HG03095 (cell line): ENCODE measurements at regions not wholly inside any gene's neighbourhood (a gene's known extent, or its start where the extent isn't known, plus 50 kb on each side); places are given as distances from the start of the nearest gene placed in this dataset.

Source experiments
- ATAC-seq: cut with Tn5 transposase; IDR thresholded peaks from one replicate; pipeline ENCODE4 v1.9.1; 2021; ENCODE audit warnings: moderate library complexity; ENCODE audit not compliant: unreplicated experiment

DNA sequence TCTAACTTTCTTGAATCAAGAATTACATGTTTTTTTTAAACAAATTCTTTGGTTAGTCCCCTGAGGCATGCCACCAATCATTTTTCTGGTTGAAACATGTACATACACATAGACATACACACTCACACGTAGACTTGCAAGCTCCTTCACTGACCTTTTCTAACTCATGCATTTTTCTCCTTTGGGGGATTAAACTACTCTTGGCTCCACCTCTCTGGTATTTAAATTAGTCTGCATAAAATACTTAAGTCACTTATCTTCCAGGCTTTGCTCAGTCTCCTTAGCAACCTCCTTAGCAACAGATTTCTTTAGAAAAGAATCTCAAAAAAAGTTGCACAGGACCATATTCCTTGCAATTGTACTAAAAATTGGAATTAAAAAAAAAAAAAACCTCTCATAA, 440.9 kb upstream of the LRRC7 start:
- no peak for ATAC-seq

DNA sequence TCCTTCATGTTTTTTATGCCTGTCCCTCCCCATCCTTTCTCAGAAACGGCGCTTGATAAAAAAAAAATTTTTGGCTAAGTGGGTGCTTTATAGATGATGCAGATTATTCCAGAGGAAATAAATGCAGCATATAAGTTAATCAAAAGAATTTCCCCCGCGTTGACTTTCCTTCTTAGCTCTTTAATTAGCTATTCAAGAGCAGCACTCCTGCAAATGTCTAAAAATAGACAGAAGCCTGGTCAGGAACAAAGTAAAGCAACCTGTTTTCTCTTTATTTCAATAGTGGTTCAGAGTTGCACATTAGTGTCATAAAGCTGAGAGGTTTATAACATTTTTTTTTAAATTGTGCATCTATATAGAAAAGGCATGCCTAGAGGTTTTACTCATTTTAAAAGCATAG, 439.5 kb upstream of the LRRC7 start:
- ATAC-seq: no peak

DNA sequence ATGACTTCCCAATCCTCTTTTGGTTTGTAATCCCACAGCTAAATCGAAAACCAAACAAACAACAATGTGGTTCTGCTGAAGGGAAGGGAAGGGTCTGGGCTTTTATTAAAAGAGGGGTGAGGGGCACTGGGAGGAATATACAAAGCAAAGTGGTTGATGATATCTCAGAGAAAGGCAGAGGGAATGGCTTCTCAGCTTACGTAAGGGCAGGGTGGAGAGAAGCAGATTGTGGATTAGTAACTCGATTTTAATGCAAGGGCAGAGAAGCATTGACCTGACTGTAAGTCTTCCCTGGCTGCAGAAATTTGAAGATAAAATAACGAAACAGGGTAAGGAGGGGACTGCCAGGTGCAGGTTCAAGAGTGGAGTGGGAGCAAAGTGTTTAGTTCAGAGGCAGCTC, 438.2 kb upstream of the LRRC7 start:
- ATAC-seq: no peak

DNA sequence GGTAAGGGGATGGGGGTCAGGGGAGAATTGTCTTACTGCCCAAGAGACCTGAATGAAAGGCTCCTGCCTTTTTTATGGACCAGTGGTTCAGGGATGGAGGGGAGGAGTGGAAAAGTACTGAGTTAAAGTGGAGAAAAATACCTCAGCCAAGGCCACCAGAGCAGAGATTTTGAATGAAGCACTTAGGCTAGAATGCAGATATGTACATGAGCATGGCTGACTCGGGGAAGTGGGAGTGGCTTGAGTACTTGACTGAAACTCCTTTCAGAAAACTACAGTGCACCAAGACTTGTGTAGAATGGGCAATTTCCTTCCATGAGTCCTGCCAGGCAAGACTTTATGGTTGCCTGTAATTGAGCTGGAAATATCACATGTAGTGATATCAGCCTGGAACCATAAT, 429.6 kb upstream of the LRRC7 start:
- no peak for ATAC-seq

DNA sequence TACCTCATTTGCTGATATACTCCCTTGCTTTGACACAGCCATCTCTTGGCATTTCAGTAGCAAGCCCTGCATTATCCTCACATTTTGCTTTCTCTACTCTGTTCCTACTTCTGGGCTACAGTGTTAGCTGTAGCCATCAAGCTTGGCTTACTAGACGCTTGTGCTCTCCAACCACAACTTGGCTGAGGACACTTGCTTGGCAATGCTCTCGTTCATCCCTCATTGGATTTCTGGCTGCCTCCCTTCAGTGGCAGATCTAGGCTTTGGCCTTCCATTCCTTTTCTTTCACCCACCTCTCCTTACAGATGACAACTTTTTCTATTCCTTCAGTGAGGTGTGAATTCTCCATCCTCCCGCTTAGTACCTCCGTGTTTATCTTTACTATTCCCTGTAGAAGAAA, 428.7 kb upstream of the LRRC7 start:
- ATAC-seq: no peak

DNA sequence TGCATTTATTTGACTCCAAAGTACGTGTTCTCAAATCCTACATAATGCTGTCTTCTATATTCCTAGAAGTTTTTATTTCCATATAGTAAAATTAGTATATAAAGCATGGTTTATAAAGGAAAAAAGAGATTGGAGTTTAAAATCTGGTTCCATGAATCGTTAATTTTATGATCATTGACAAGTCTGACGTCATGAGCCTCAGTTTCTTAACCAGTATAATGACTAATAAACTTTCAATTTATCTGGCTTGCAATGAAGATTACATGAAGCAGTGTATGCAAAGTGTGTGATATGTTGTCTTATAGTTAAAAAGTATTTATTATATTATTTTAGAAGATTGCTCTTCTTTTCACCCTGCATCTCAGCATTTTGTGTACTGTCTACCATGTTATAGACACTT, 421.4 kb upstream of the LRRC7 start:
- ATAC-seq: no peak

DNA sequence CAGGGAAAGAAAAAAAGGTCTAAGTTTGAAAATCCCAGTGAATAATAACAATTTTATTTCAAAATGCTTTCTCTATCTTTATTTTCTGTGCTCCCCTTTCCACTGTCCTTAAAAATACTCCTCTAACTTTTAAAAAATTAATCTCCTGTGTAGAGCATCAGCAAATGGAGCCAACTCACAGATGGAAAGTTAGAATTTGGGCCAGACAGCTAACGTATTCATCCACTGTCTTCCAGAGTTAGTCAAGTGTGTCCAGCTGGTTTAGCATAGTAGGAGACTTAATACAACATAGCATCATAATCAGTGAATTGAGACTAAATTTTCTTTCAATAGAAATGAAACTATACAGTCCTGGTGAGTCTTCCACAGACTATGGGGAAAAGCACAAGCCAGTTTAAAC, 419.0 kb upstream of the LRRC7 start:
- no peak for ATAC-seq

DNA sequence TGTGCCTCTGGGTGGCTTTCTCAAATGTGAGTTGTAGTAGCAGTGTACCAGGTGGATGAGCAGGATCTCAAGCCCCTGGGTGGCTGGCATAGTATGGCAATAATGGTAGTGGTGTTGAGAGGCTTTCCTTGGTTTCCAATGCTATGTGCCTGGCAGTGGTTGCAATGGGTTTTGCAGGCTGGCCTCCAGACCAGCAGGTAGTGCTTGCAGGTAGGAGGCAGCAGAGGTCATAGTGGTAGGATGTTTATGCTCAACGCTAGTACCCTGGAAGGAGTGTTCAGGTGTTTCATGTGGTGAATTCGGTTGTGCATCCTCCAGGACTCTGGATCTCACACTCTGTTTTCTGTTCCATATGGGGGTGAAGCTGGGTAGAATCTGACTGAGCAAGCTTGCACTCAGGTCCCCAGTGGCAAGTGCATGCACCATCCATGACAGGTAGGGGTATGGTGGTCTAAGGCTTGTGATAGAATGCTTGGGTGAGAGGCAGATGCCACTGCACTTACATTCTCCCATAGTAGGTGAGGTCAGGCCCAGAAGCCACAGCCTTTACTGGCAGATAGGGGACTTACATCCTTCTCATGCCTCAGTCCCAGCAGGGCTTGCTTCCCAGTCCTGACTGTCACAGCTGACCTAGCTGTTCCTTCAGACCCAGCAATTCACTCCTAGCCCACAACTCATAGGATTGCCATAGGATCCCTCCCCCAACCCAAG, 410.5 kb upstream of the LRRC7 start:
- ATAC-seq: no peak

DNA sequence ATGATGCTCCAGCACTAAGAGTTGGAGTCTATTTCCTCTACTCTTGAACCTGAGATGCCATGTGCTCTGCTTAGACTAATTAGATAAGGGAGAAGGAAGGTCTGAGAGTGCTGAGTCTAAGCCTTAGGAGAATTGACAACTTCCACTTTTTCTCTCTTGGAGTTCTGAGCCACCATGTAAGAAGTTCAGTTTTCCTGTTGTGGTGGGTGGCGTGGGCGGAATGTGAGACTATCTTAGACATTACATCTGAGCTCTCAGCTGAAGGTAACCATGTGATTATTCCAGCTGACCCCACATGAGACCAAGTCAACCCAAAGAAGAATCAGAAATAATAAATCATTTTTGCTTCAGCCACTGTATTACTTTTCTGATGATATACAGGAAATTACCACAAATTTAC, 404.5 kb upstream of the LRRC7 start:
- ATAC-seq: no peak

DNA sequence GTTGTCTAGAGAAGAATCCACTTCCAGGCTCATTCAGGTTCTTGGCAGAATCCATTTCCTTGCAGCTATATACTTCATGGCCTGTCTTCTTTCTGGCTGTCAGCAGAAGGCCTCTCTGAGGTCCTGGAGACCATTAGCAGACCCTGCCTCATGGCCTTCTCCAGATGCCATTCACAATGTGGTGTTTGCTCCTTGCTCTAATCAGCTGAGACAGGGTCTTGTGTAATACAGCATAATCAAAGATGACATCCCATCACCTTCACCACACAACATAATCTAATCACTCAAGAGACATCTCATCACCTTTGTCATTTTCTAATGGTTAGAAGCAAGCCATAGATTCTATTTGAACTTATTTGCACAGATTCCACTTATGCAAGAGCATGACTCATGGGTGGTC, 403.9 kb upstream of the LRRC7 start:
- ATAC-seq: no peak

DNA sequence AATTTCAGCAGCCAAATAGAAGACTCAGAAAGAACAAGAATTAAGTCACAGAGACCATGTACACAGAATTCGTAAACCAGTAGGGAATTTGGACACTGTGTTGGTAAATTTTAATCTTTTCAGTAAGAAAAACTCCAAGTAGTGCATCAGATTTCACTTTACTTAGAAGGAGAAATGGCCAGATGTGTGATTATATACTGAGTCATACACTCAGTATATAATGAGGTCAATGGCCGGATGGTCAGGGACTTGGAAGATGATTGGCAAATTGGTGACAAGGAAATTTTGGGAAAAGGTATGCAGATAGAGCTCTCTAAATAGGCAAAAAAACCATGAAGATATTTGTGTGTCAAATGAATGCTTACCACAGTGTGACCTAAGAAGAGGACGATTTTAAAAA, 399.8 kb upstream of the LRRC7 start:
- no peak for ATAC-seq

DNA sequence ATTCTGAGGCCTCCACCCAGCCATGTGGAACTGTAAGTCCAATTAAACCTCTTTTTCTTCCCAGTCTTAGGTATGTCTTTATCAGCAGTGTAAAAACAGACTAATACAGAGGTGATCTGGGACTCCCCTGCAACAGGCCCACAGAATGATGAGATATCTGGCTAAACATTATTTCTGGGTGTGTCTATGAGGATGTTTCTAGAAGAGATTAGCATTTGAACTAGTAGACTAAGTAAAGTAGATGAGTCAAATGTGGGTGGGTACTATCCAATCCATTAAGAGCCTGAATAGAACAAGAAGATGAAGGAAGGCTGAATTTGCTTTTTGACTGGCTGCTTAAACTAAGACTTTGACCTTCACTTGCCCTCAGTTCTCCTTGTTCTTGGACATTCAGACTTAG, 396.5 kb upstream of the LRRC7 start:
- no peak for ATAC-seq

DNA sequence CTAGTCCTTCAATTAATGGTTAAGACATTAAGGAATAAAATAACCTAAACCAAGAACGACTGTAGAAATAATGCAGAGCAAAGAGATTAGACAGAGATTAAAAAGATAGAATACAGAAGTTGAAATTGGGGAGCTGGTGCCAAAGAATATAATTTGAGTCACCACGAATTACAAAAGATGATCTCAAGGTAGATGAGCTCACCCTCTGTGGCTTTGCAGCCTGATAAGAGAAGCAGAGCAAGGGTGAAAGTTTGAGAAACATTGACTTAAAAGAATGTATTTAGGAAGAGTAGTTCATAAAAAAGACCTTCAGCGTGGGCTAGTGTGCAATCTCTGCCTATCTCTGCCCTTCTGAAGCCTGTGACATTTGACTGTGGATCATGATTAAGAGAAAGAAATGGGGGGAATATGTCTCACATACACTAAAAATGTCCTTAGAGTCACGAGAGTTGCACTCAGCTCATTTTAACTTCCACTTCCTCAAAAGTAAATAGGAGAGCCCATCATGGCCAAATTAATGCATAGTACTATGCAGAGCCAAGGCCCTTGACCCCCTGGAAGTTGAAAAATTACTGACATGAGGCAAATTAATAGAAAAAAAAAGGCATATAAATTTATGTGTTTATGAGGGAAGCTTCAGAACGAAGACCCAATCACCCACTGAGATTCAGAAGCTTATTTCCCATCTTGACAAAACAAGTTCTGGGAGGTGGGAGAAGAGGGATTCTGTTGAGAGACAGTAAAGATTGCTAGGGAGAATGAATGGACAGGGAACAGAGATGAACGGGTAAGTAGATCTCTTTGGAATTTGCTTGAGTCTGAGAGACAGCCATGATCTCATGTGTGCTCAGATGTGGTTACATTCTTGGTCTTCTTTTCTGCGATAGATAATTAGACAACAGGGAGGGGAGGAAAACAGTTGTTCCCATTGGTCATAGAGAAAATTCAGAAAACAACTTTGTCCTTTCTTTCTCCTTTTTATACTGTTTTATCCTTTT, 395.4 kb upstream of the LRRC7 start:
- ATAC-seq: no peak

DNA sequence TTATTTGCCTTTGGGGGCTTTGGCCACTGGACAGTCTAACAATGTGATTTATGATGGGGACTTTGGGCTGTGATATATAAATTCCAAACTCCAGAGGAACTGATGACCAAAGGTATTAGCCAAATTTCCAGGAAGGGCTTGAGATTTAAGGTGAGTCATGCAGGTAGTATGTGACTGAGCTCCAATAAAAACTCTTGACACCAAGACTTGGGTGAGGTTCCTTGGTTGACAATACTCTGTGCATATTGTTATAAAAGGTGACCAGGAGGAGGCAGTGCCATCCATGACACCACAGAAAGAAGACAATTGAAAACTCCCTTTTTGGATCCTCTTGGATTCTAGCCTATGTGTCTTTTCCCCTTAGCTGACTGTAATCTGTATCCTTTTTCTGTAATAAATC, 392.7 kb upstream of the LRRC7 start:
- no peak for ATAC-seq

DNA sequence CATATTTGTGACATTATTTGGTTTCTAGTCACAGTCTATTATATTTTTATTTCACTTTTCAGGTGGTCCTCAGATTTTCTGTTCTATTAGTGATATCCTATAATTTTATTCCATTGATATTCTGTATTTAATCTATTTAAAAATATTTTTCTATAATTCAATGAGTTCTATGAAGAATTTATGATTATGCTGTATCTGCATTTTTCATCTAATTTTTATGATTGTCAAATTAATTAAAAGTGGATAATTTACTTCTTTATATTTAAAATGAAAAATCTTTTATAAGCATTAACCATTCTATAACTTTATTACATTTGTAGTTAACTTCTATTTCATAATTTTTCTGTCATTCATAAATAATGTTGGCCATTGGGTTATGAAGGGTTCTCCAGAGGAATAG, 387.4 kb upstream of the LRRC7 start:
- ATAC-seq: no peak

DNA sequence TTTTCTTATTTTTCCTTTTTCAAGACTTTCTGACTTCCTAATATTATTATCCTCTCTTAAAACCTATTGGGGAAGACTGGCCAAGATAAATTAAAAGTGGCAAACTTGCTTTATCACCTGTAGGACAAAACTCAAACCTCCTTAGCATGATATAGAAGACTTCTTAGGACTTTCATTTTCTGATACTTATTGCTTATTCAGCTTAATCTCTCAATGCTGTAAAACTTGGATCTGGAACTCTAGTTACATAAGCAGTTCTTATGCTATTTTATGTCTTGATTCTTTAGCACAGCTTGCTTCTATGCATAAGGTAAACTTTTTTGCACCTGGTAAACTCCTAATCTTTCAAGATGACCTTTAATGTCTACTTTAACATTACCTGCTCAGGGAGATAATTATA, 382.3 kb upstream of the LRRC7 start:
- no peak for ATAC-seq

DNA sequence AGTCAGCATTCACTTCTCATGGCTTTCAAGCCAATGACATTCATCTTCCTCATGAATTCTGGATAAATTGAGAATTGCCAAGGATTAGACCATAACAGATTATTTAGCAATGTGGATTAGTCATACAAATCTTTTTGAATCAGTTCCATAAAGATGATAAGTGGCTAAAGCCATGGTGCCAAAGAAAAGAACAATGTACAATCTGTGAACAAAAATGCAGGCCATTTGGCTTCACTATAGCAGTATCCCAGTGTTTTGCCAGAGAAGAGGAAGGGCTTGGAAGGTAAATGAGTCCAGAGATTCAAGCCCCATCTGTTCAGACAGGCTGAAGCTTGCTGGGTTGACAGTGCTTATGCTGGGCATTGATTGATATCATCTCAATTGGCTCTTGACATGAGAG, 376.4 kb upstream of the LRRC7 start:
- no peak for ATAC-seq

DNA sequence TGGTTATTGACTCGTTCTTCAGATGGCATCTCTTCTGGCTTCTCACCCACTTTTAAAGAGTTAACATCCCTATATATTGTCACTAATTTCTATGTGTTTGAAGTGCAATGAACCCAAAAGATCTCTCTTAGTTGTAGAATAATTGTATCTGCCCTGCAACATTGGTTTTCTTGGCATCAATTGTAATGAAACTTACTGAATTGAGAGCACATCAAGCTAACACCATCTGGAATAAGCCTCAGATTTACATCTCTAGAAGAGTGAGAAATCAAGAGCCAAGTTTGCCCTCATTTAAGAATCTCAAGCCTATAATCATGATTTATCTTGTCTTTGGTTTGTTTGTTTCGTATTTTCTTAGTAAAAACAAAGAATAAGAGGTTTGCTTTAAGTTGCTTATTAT, 372.6 kb upstream of the LRRC7 start:
- ATAC-seq: no peak

DNA sequence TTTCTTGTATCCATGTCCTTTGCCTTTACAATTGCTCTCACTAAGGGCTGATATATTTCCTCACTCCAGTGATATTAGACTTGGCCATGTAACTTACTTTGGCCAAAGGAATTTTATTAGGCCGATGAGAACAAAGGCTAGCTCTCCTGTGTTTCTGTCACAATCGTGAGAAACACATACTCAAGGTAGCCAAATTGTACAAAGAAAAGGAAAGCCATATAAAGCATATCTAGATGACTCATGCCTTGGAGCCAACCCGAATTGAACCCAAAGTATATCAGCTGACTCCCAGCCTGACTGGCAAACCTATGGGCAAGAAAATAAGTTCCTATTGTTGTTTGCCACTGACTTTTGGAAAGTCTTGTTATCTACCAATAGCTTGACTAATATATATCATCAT, 371.7 kb upstream of the LRRC7 start:
- ATAC-seq: no peak

DNA sequence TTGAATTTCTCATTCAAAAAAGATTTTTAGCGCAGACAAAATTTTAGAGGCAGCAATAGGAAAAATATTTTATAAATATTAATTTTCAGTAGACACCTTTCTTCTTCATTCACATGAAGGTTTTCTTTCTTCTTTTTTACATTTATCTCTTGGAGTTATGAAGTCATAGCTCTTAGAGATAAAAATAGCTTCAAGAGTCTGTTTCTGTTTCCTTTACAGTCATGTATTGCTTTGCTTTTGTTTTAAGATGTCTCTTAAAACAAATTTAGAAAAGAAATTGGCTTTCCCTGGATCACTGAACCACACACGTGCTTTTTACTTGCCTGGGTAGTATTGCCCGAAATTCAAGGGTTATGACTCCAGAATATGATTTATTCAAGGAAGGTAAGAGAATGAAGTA, 369.9 kb upstream of the LRRC7 start:
- no peak for ATAC-seq

DNA sequence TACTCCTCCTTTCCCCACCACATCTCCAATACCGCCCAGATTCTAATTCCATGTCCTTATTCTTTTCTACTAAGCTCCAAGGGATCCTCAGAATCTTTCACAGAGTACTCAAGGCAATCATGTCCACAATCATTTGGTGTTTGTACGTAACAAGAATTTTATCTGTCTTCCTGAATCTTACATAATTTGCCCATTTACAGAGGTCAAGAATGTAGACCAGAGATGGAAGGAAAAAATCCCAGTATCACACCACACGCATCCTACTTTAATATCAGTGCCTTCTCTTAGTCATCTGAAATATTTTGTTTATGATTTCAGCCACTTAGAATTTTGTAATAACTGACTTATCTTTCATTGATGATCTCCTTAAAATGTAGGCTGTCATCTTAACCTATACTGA, 366.0 kb upstream of the LRRC7 start:
- no peak for ATAC-seq

DNA sequence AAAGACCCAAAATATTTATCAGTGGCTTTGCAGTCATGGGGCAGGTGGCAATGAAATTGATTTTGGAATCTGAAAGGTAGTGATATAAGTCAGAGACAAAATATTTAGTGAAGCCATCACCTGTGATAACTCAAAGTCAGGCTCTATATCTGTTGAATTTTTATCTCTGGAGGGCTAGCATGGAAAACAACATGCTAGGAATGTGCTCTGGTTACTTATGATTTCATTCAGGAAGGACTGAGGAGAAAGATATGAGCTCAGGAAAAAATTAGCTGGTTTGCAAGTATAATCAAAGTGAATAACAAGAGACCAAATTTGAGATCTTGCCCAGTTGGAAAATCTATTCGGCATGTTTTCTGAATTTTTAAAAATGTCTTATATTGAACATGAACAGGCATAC, 364.6 kb upstream of the LRRC7 start:
- no peak for ATAC-seq
